Smooth muscle cell (in vitro differentiated cells): ENCODE measurements at regions not wholly inside any gene's neighbourhood (a gene's known extent, or its start where the extent isn't known, plus 50 kb on each side); places are given as distances from the start of the nearest gene placed in this dataset.

Source experiments
- DNase-seq: peaks from one replicate; lab custom pipeline; 2025; ENCODE audit not compliant: unreplicated experiment; lab: John Stamatoyannopoulos, UW
- H2AFZ ChIP-seq: fragments of 200-600 bp; sonication (generic); 2 replicates; pipeline ENCODE4 v1.6.0; 2016; ENCODE audit warnings: antibody characterized with exemption, low read depth, mild to moderate bottlenecking
- H3F3A ChIP-seq: fragments of 200-600 bp; sonication (generic); 2 replicates; pipeline ENCODE4 v1.6.0; 2017; ENCODE audit warnings: antibody characterized with exemption, low read depth
- H3K27ac ChIP-seq: fragments of 200-600 bp; sonication (generic); 2 replicates; pipeline ENCODE4 v1.5.1; 2016; ENCODE audit warnings: low read depth, mild to moderate bottlenecking
- H3K27me3 ChIP-seq: fragments of 200-600 bp; sonication (generic); 2 replicates; pipeline ENCODE4 v1.6.1; 2016; ENCODE audit warnings: low read depth, mild to moderate bottlenecking
- H3K36me3 ChIP-seq: fragments of 200-600 bp; sonication (generic); 2 replicates; pipeline ENCODE4 v1.5.1; 2016; ENCODE audit warnings: low read depth
- H3K4me1 ChIP-seq: fragments of 200-600 bp; sonication (generic); 2 replicates; pipeline ENCODE4 v1.5.1; 2016; ENCODE audit warnings: low read depth
- H3K4me2 ChIP-seq: fragments of 200-600 bp; sonication (generic); 2 replicates; pipeline ENCODE4 v1.6.0; 2016; ENCODE audit warnings: mild to moderate bottlenecking
- H3K4me3 ChIP-seq: fragments of 200-600 bp; sonication (generic); 2 replicates; pipeline ENCODE4 v1.5.1; 2016; ENCODE audit warnings: mild to moderate bottlenecking
- H3K79me2 ChIP-seq: fragments of 200-600 bp; sonication (generic); 2 replicates; pipeline ENCODE4 v1.6.0; 2016; ENCODE audit warnings: low read depth, mild to moderate bottlenecking
- H3K9ac ChIP-seq: fragments of 200-600 bp; sonication (generic); 2 replicates; pipeline ENCODE4 v1.6.0; 2016; ENCODE audit warnings: low read depth
- H3K9me3 ChIP-seq: fragments of 200-600 bp; sonication (generic); replicated peaks from 2 replicates; pipeline ENCODE4 v1.5.1; 2016; ENCODE audit warnings: low read depth
- H4K20me1 ChIP-seq: fragments of 200-600 bp; sonication (generic); 2 replicates; pipeline ENCODE4 v1.6.0; 2016; ENCODE audit warnings: low read depth
- WGBS: methylation state at CpG from one replicate; pipeline ENCODE4 v1.1.7; 2016; ENCODE audit warnings: low lambda C conversion rate; 5-methylcytosine and 5-hydroxymethylcytosine counted together
- TF ChIP-seq, protein P1 (sequence below): fragments of 200-600 bp; sonication (generic); IDR thresholded peaks from 2 replicates; pipeline ENCODE4 v1.5.1; 2017; ENCODE audit warnings: borderline replicate concordance, mild to moderate bottlenecking, antibody characterized with exemption; ENCODE audit not compliant: insufficient read depth, poor library complexity, severe bottlenecking

DNA sequence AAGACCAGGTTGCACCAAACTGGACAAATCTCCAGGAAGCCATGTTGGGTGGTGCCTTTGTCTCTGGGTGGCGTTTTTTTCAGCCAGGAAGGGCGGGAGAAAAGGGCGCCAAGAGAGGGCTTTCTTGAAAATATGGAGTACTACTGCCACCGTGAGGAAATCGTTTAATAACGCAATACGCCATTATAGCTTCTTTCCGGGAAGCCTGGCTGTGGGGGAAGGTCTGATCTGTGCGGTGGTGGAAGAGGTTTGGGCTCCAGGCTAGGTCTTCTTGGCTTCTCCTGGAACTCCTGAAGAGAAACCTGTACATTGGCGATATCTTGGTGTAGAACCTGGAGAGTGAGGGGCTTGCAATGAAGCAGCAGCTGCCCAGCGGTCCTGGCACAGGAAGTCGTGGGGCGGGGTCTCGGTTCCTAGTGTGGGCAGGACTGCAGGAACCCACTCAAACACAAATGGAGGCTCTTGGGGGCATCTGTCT is 202.7 kb downstream of the OR13H1 start:
- no peak overlapping the region for H3K9ac ChIP-seq
- TF ChIP-seq, protein P1, sequence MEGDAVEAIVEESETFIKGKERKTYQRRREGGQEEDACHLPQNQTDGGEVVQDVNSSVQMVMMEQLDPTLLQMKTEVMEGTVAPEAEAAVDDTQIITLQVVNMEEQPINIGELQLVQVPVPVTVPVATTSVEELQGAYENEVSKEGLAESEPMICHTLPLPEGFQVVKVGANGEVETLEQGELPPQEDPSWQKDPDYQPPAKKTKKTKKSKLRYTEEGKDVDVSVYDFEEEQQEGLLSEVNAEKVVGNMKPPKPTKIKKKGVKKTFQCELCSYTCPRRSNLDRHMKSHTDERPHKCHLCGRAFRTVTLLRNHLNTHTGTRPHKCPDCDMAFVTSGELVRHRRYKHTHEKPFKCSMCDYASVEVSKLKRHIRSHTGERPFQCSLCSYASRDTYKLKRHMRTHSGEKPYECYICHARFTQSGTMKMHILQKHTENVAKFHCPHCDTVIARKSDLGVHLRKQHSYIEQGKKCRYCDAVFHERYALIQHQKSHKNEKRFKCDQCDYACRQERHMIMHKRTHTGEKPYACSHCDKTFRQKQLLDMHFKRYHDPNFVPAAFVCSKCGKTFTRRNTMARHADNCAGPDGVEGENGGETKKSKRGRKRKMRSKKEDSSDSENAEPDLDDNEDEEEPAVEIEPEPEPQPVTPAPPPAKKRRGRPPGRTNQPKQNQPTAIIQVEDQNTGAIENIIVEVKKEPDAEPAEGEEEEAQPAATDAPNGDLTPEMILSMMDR = no peak

DNA sequence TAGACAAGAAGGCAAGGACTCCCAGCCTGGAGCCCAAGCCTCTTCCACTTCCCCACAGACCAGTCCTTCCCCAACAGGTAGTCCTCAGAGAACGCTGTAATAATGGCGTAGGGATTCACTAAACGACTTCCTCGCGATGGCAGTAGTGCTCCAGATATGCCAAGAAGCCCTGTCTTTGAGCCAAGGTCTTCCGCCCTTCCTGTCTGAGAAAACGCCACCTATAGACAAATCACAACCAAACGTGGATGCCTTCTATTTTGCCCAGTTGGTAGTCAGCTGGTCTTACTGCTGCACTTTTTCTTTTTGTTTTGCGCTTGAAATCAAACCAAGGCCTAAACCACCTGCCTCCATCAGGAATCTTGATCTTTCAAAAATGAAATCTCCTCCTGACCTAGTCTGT is 203.3 kb downstream of the OR13H1 start:
- DNase-seq = no peak
- Histone ChIP-seq H4K20me1 (no peaks in the 10 kb centered on the region), H3K79me2 (no peaks in the 10 kb centered on the region), H3K9ac (no peak overlapping the region), H3F3A (no peaks in the 10 kb centered on the region), H3K36me3 (peaks cover 3% of the 10 kb centered on the region), H3K4me3 (no peak overlapping the region), H3K27ac (no peak overlapping the region), H3K4me1 (no peaks in the 10 kb centered on the region), H2AFZ (no peak overlapping the region), H3K27me3 (no peaks in the 10 kb centered on the region), H3K4me2 (no peak overlapping the region), H3K9me3 (no peaks in the 10 kb centered on the region)
- WGBS = 89% methylated on average over 9 of the region's 9 CpGs
- TF ChIP-seq, protein P1 = no peak

More for the DNA sequence above, 202.7 kb downstream of the OR13H1 start:
- Histone ChIP-seq H3K79me2 (no peaks in the 10 kb centered on the region), H3K4me1 (no peaks in the 10 kb centered on the region), H3K9me3 (no peaks in the 10 kb centered on the region), H3F3A (no peaks in the 10 kb centered on the region), H3K4me2 (no peak overlapping the region), H3K27ac (no peak overlapping the region), H3K4me3 (no peak overlapping the region), H4K20me1 (no peaks in the 10 kb centered on the region), H3K36me3 (peaks cover 3% of the 10 kb centered on the region), H2AFZ (no peak overlapping the region), H3K27me3 (no peaks in the 10 kb centered on the region)
- DNase-seq = no peak
- WGBS = 85% methylated on average over 14 of the region's 14 CpGs

DNA sequence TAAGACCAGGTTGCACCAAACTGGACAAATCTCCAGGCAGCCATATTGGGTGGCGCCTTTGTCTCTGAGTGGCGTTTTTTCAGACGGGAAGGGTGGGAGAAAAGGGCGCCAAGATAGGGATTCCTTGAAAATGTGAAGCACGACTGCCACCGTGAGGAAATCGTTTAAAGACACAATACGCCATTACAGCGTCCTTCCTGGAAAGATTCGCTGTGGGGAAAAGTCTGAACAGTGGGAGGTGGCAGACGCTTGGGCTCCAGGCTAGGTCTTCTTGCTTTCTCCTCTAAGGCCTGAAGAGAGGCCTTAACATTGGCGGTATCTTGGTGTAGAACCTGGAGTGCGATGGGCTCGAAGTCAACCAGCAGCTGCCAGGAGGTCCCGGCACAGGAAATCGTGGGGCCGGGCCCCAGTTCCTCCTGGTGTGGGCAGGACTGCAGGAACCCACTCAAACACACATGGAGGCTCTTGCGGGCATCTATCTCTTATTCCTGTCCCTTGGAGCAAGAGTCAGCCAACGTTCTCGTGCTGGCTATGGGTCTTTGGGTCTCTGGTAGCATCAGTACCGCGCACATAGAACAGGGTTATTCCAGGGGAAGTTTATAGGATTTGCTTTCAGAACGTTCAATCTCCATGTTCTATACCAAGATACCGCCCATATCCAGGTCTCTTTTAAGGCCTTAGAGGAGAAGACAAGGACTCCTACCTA is 208.8 kb downstream of the OR13H1 start:
- Histone ChIP-seq H3K27me3 (no peaks in the 10 kb centered on the region), H3K9me3 (no peaks in the 10 kb centered on the region), H2AFZ (no peak overlapping the region), H3K4me1 (no peaks in the 10 kb centered on the region), H3F3A (no peaks in the 10 kb centered on the region), H3K79me2 (no peaks in the 10 kb centered on the region), H3K4me3 (no peak overlapping the region), H3K9ac (no peak overlapping the region), H3K36me3 (peaks cover 6% of the 10 kb centered on the region), H3K27ac (no peak overlapping the region), H4K20me1 (no peaks in the 10 kb centered on the region), H3K4me2 (no peak overlapping the region)
- no peak for DNase-seq
- TF ChIP-seq, protein P1 = no peak
- WGBS = 87% methylated on average over 24 of the region's 24 CpGs

DNA sequence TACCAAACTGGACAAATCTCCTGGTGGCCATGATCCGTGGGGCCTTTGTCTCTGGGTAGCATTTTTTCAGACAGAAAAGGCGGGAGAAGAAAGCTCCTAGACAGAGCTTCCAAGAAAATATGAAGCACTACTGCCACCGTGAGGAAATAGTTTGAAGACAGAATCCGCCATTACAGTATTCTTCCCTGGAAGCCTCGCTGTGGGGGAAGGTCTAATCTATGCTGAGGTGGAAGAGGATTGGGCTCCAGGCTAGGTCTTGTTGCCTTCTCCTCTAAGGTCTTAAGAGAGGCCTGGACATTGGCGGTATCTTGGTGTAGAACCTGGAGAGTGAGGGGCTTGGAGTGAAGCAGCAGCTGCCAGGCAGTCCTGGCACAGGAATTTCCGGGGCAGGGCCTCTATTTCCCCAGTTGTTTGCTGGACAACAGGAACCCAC is 218.9 kb downstream of the OR13H1 start:
- H3K4me1 ChIP-seq = no peaks in the 10 kb centered on the region
- H4K20me1 ChIP-seq = no peaks in the 10 kb centered on the region
- no peak overlapping the region for H3K4me3 ChIP-seq
- H3K27ac ChIP-seq = no peak overlapping the region
- H3K27me3 ChIP-seq = no peaks in the 10 kb centered on the region
- no peaks in the 10 kb centered on the region for H3F3A ChIP-seq
- no peak overlapping the region for H3K4me2 ChIP-seq
- no peak overlapping the region for H2AFZ ChIP-seq
- H3K36me3 ChIP-seq = peaks cover 4% of the 10 kb centered on the region
- TF ChIP-seq, protein P1 = no peak
- H3K79me2 ChIP-seq = no peaks in the 10 kb centered on the region
- H3K9me3 ChIP-seq = no peaks in the 10 kb centered on the region
- H3K9ac ChIP-seq = no peak overlapping the region
- WGBS = 81% methylated on average over 7 of the region's 7 CpGs
- DNase-seq = no peak
